Endothelial cell of umbilical vein (primary cell): ENCODE measurements at regions not wholly inside any gene's neighbourhood (a gene's known extent, or its start where the extent isn't known, plus 50 kb on each side); places are given as distances from the start of the nearest gene placed in this dataset.
A peak's percentile ranks its signal among the peaks of the same experiment; 100 is the strongest.

Experiments
- BruUV-seq: library from RNA; stranded (reverse); fragments of 400-500 nt; replicated peaks from 2 replicates; lab custom pipeline; 2021; lab: Mats Ljungman, UMichigan
- CTCF ChIA-PET: fragments of 300-600, 350-600 bp; sonication (Branson Sonifier 250); formaldehyde crosslinking; loops from one replicate; lab custom pipeline; 2021; ENCODE audit warnings: antibody characterized with exemption, inconsistent platforms; lab: Charles Lee
- POLR2A ChIA-PET: fragments of 300-600, 350-600 bp; sonication (Branson Sonifier 250); formaldehyde crosslinking; loops from one replicate; lab custom pipeline; 2021; ENCODE audit warnings: antibody characterized with exemption, inconsistent platforms; lab: Charles Lee
- DNase-seq: peaks from one replicate; pipeline ENCODE4 v3.0.0-alpha.2; 2011; ENCODE audit warnings: low read depth, low spot score
- FAIRE-seq: peaks from 2 replicates; lab custom pipeline; 2011; peaks lifted over from hg19 to GRCh38; lab: Jason Lieb, UNC
- H2AFZ ChIP-seq: 2 replicates; pipeline ENCODE4 v1.6.0; 2012; ENCODE audit warnings: low read depth, low read length, control low read depth, inconsistent platforms
- H3K27ac ChIP-seq: 2 replicates; pipeline ENCODE4 v1.5.1; 2011; ENCODE audit warnings: low read depth, mild to moderate bottlenecking, control low read depth, low read length, moderate library complexity; ENCODE audit not compliant: insufficient read depth
- H3K27me3 ChIP-seq, 2 experiments: 2 replicates each; pipeline versions ENCODE4 v1.6.0 to v1.6.1; 2011; ENCODE audit warnings: low read length in 2 of 2, mixed read lengths in 1 of 2; ENCODE audit not compliant: control insufficient read depth in 2 of 2, insufficient read depth in 2 of 2
- H3K36me3 ChIP-seq, 2 experiments: 2 replicates in 1 of 2; 3 replicates in 1 of 2; pipeline ENCODE4 v1.5.1; 2011; ENCODE audit warnings: low read length in 2 of 2, mild to moderate bottlenecking in 1 of 2, moderate library complexity in 1 of 2; ENCODE audit not compliant: control insufficient read depth in 2 of 2, insufficient read depth in 2 of 2; ENCODE audit errors: extremely low read depth in 1 of 2
- H3K4me1 ChIP-seq: 3 replicates; pipeline ENCODE4 v1.5.1; 2011; ENCODE audit warnings: mild to moderate bottlenecking, low read length; ENCODE audit not compliant: control insufficient read depth, insufficient read depth; ENCODE audit errors: extremely low read depth
- H3K4me2 ChIP-seq: 2 replicates; pipeline ENCODE4 v1.6.1; 2011; ENCODE audit warnings: low read length, control low read depth, mixed read lengths; ENCODE audit not compliant: insufficient read depth
- H3K4me3 ChIP-seq, 3 experiments: fragments of 200-600 bp in 1 of 3; sonication (generic), shearing (Covaris generic) in 1 of 3; replicated peaks in 1 of 3; 2 replicates each; pipeline ENCODE4 v1.5.1; 2011 to 2016; ENCODE audit warnings: control low read depth in 3 of 3, low read length in 3 of 3, mild to moderate bottlenecking in 2 of 3, inconsistent platforms in 1 of 3, low read depth in 1 of 3, moderate library complexity in 1 of 3; ENCODE audit not compliant: insufficient read depth in 1 of 3
- H3K79me2 ChIP-seq: 2 replicates; pipeline ENCODE4 v1.6.0; 2012; ENCODE audit warnings: low read length, inconsistent platforms; ENCODE audit not compliant: control insufficient read depth, insufficient read depth
- H3K9ac ChIP-seq: replicated peaks from 2 replicates; pipeline ENCODE3; 2011; ENCODE audit warnings: low read length, control low read depth; ENCODE audit not compliant: insufficient read depth; ENCODE audit errors: extremely low read depth
- H3K9me1 ChIP-seq: replicated peaks from 3 replicates; pipeline ENCODE4 v1.6.0; 2011; ENCODE audit warnings: mild to moderate bottlenecking, low read length; ENCODE audit not compliant: control insufficient read depth, insufficient read depth; ENCODE audit errors: extremely low read depth
- H3K9me3 ChIP-seq: replicated peaks from 2 replicates; pipeline ENCODE4 v1.5.1; 2012; ENCODE audit warnings: low read length, inconsistent platforms; ENCODE audit not compliant: control insufficient read depth, insufficient read depth
- H4K20me1 ChIP-seq: replicated peaks from 2 replicates; pipeline ENCODE3; 2011; ENCODE audit warnings: mild to moderate bottlenecking, low read length; ENCODE audit not compliant: control insufficient read depth, insufficient read depth; ENCODE audit errors: extremely low read depth
- EZH2 ChIP-seq: IDR thresholded peaks from 2 replicates; pipeline ENCODE4 v1.6.1; 2012; ENCODE audit warnings: borderline replicate concordance, low read depth, mild to moderate bottlenecking, moderate library complexity, low read length, inconsistent platforms; ENCODE audit not compliant: severe bottlenecking
- FOS ChIP-seq: IDR thresholded peaks from 2 replicates; pipeline ENCODE4 v1.6.1; 2011; ENCODE audit warnings: mild to moderate bottlenecking, low read length, moderate library complexity, borderline replicate concordance; ENCODE audit not compliant: insufficient read depth
- GATA2 ChIP-seq: IDR thresholded peaks from 2 replicates; pipeline ENCODE4 v1.7.0; 2011; ENCODE audit warnings: low read depth, mild to moderate bottlenecking, moderate library complexity, mixed read lengths, low read length; ENCODE audit not compliant: insufficient read length, insufficient read depth
- JUN ChIP-seq: IDR thresholded peaks from 2 replicates; pipeline ENCODE4 v1.6.1; 2011; ENCODE audit warnings: borderline replicate concordance, low read depth; ENCODE audit not compliant: insufficient read length, insufficient read depth
- MYC ChIP-seq: IDR thresholded peaks from one replicate; pipeline ENCODE4 v1.6.1; 2011; ENCODE audit warnings: mild to moderate bottlenecking, low read depth, low read length
- POLR2A ChIP-seq: IDR thresholded peaks from 2 replicates; pipeline ENCODE4 v1.6.1; 2012; ENCODE audit warnings: low read depth, mild to moderate bottlenecking, control low read depth, low read length
- POLR2AphosphoS5 ChIP-seq: IDR thresholded peaks from 2 replicates; pipeline ENCODE4 v1.6.1; 2012; ENCODE audit warnings: low read depth, mild to moderate bottlenecking, control low read depth, low read length, moderate library complexity; ENCODE audit not compliant: insufficient read depth
- dilution Hi-C: fragments of 300-500 bp; cut with MboI; formaldehyde crosslinking; loops from one replicate; pipeline ENCODE4 v1.15.0; 2019; ENCODE audit warnings: low sequenced_read_pairs; ENCODE audit not compliant: extremely low pct_ligation_motif_present
- intact Hi-C: fragments of 100-400 bp; cut with micrococcal nuclease; formaldehyde crosslinking; loops from one replicate; pipeline ENCODE4 v1.10.0; 2022
- TF ChIP-seq, protein P1 (sequence below): IDR thresholded peaks from 2 replicates; pipeline ENCODE4 v1.6.1; 2011; ENCODE audit not compliant: insufficient read depth, insufficient read length
- TF ChIP-seq, protein P2 (sequence below), 2 donors: IDR thresholded peaks; 1 replicate in 1 of 2; 2 replicates in 1 of 2; pipeline ENCODE4 v1.5.1; 2011; ENCODE audit warnings: low read length in 2 of 2, mild to moderate bottlenecking in 2 of 2, moderate library complexity in 2 of 2, control low read depth in 1 of 2, inconsistent platforms in 1 of 2, low read depth in 1 of 2; ENCODE audit not compliant: insufficient read depth in 1 of 2; ENCODE audit errors: extremely low read depth in 1 of 2

DNA sequence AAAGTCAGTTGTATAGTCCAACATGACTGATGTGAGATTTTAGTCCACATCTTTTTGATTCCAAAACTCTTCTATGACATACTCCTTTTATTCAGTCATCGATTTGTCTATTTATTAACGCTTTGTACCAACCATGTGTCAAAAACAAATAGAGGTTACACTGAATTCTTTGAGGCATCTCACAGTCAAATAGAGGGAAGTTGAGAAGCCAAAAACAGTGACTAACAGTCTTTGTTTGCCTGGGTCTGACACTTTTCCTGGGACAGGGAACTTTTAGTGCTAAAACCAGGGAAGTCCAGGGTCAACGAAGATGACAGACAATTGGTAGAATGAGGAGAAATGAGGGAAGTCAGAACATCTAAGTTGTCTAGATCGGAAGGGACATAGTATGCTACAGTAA is 169.9 kb upstream of the HS3ST1 start:
- Histone ChIP-seq H3K27ac (no peak overlapping the region), H3K27me3 (no peaks in the 10 kb centered on the region), H3K9me3 (no peaks in the 10 kb centered on the region), H3K4me2 (no peak overlapping the region), H3K36me3 (no peaks in the 10 kb centered on the region), H4K20me1 (no peaks in the 10 kb centered on the region), H2AFZ (no peak overlapping the region), H3K4me1 (no peaks in the 10 kb centered on the region), H3K4me3 (no peak overlapping the region), H3K9ac (no peak overlapping the region), H3K79me2 (no peaks in the 10 kb centered on the region), H3K9me1 (no peaks in the 10 kb centered on the region)
- BruUV-seq, result no TSS peak
- FAIRE-seq, result peak; percentile 58
- dilution Hi-C loops (no loop called here), intact Hi-C loops (no loop called here)
- ChIA-PET CTCF (no interaction called here), POLR2A (no interaction called here)
- no peak for DNase-seq
- TF ChIP-seq EZH2, result no peak

- BruUV-seq, result no TSS peak
- H3K9ac ChIP-seq, result no peak overlapping the region
- H3K9me3 ChIP-seq, result no peaks in the 10 kb centered on the region
- H3K4me2 ChIP-seq, result no peak overlapping the region
- DNase-seq, result no peak
- H3K9me1 ChIP-seq, result no peaks in the 10 kb centered on the region
- H4K20me1 ChIP-seq, result no peaks in the 10 kb centered on the region
- intact Hi-C loops, result no loop called here
- TF ChIP-seq, protein P1, sequence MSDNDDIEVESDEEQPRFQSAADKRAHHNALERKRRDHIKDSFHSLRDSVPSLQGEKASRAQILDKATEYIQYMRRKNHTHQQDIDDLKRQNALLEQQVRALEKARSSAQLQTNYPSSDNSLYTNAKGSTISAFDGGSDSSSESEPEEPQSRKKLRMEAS, result no peak
- TF ChIP-seq GATA2 (no peak), POLR2AphosphoS5 (no peak), JUN (no peak), EZH2 (no peak), POLR2A (no peak), MYC (no peak), FOS (no peak)
- TF ChIP-seq, protein P2, sequence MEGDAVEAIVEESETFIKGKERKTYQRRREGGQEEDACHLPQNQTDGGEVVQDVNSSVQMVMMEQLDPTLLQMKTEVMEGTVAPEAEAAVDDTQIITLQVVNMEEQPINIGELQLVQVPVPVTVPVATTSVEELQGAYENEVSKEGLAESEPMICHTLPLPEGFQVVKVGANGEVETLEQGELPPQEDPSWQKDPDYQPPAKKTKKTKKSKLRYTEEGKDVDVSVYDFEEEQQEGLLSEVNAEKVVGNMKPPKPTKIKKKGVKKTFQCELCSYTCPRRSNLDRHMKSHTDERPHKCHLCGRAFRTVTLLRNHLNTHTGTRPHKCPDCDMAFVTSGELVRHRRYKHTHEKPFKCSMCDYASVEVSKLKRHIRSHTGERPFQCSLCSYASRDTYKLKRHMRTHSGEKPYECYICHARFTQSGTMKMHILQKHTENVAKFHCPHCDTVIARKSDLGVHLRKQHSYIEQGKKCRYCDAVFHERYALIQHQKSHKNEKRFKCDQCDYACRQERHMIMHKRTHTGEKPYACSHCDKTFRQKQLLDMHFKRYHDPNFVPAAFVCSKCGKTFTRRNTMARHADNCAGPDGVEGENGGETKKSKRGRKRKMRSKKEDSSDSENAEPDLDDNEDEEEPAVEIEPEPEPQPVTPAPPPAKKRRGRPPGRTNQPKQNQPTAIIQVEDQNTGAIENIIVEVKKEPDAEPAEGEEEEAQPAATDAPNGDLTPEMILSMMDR (IDR thresholded peaks at IDR 0.05; ENCODE audit: extremely low read depth in 1 of 2, insufficient read depth in 1 of 2, low read depth in 1 of 2, low read length in 2 of 2), result no peak
- H3K27me3 ChIP-seq, result no peaks in the 10 kb centered on the region
- POLR2A ChIA-PET, result no interaction called here
- FAIRE-seq, result no peak
- H3K36me3 ChIP-seq, result no peaks in the 10 kb centered on the region
- dilution Hi-C loops, result no loop called here
- CTCF ChIA-PET, result no interaction called here
- no peak overlapping the region for H2AFZ ChIP-seq
- H3K4me1 ChIP-seq, result no peaks in the 10 kb centered on the region
- no peak overlapping the region for H3K27ac ChIP-seq
- no peaks in the 10 kb centered on the region for H3K79me2 ChIP-seq
- H3K4me3 ChIP-seq, result no peak overlapping the region
Measured at GRCh38 chr4:11597506-11597905, 168.8 kb upstream of the HS3ST1 start.
